Nephron progenitor cell (in vitro differentiated cells): ENCODE measurements at regions not wholly inside any gene's neighbourhood (a gene's known extent, or its start where the extent isn't known, plus 50 kb on each side); places are given as distances from the start of the nearest gene placed in this dataset.

ENCODE experiments used
- DNase-seq: peaks from one replicate; pipeline ENCODE4 v3.0.0; 2021
- H3K27ac Mint-ChIP-seq: 2 replicates; pipeline ENCODE4 v1.8.0; 2021; ENCODE audit warnings: mild to moderate bottlenecking, moderate library complexity, mixed read lengths
- H3K27me3 Mint-ChIP-seq: 2 replicates; pipeline ENCODE4 v1.8.0; 2021; ENCODE audit warnings: mild to moderate bottlenecking, low read depth, mixed read lengths; ENCODE audit not compliant: poor library complexity
- H3K36me3 Mint-ChIP-seq: 2 replicates; pipeline ENCODE4 v1.8.0; 2021; ENCODE audit warnings: low read depth, mixed read lengths
- H3K4me1 Mint-ChIP-seq: 2 replicates; pipeline ENCODE4 v1.8.0; 2021; ENCODE audit warnings: mixed read lengths
- H3K4me3 Mint-ChIP-seq: 2 replicates; pipeline ENCODE4 v1.8.0; 2021; ENCODE audit warnings: mild to moderate bottlenecking, moderate library complexity, mixed read lengths
- H3K9me3 Mint-ChIP-seq: 2 replicates; pipeline ENCODE4 v1.8.0; 2021; ENCODE audit warnings: mild to moderate bottlenecking, moderate library complexity, mixed read lengths
- CTCF ChIP-seq: fragments of 200-600 bp; sonication (generic); IDR thresholded peaks from 2 replicates; pipeline ENCODE4 v1.5.0; 2021; ENCODE audit warnings: antibody characterized with exemption

GRCh38 chr18:6626457-6626856 is 103.1 kb upstream of the ARHGAP28 start:
- H3K27ac Mint-ChIP-seq = peak overlapping the region; percentile 64
- DNase-seq = no peak
- peaks cover under 1% of the 10 kb centered on the region for H3K36me3 Mint-ChIP-seq
- no peak overlapping the region for H3K4me3 Mint-ChIP-seq
- H3K4me1 Mint-ChIP-seq = peaks cover 33% of the 10 kb centered on the region
- peaks cover 3% of the 10 kb centered on the region for H3K9me3 Mint-ChIP-seq
- no peaks in the 10 kb centered on the region for H3K27me3 Mint-ChIP-seq
- TF ChIP-seq CTCF = no peak

GRCh38 chr18:6627645-6628044 is 101.9 kb upstream of the ARHGAP28 start:
- peaks cover 15% of the 10 kb centered on the region for H3K9me3 Mint-ChIP-seq
- peaks cover 33% of the 10 kb centered on the region for H3K4me1 Mint-ChIP-seq
- H3K27me3 Mint-ChIP-seq = no peaks in the 10 kb centered on the region
- H3K4me3 Mint-ChIP-seq = no peak overlapping the region
- DNase-seq = no peak
- peaks cover 12% of the 10 kb centered on the region for H3K36me3 Mint-ChIP-seq
- no peak overlapping the region for H3K27ac Mint-ChIP-seq
- TF ChIP-seq CTCF = no peak

- Mint-ChIP-seq H3K27ac (peak overlapping the region; percentile 15), H3K4me1 (peaks cover 35% of the 10 kb centered on the region), H3K4me3 (no peak overlapping the region), H3K9me3 (peaks cover 15% of the 10 kb centered on the region), H3K36me3 (peaks cover 12% of the 10 kb centered on the region), H3K27me3 (no peaks in the 10 kb centered on the region)
- no peak for TF ChIP-seq CTCF
- no peak for DNase-seq
These were observed 101.3 kb upstream of the ARHGAP28 start for GRCh38 chr18:6628187-6628586.

- peaks cover 40% of the 10 kb centered on the region for H3K4me1 Mint-ChIP-seq
- no peaks in the 10 kb centered on the region for H3K27me3 Mint-ChIP-seq
- peaks cover 15% of the 10 kb centered on the region for H3K9me3 Mint-ChIP-seq
- no peak overlapping the region for H3K27ac Mint-ChIP-seq
- no peak for TF ChIP-seq CTCF
- peaks cover 12% of the 10 kb centered on the region for H3K36me3 Mint-ChIP-seq
- DNase-seq = no peak
- no peak overlapping the region for H3K4me3 Mint-ChIP-seq
These were observed 99.8 kb upstream of the ARHGAP28 start for GRCh38 chr18:6629635-6630140.

GRCh38 chr18:6633310-6633709 is 96.2 kb upstream of the ARHGAP28 start:
- no peak for DNase-seq
- Mint-ChIP-seq H3K4me1 (peaks cover 15% of the 10 kb centered on the region), H3K27me3 (peaks cover 4% of the 10 kb centered on the region), H3K36me3 (peaks cover 12% of the 10 kb centered on the region), H3K9me3 (peaks cover 15% of the 10 kb centered on the region), H3K4me3 (no peak overlapping the region), H3K27ac (no peak overlapping the region)
- no peak for TF ChIP-seq CTCF

- DNase-seq = no peak
- TF ChIP-seq CTCF = no peak
- peaks cover 4% of the 10 kb centered on the region for H3K27me3 Mint-ChIP-seq
- H3K9me3 Mint-ChIP-seq = peaks cover 15% of the 10 kb centered on the region
- H3K36me3 Mint-ChIP-seq = peaks cover 12% of the 10 kb centered on the region
- H3K27ac Mint-ChIP-seq = no peak overlapping the region
- H3K4me3 Mint-ChIP-seq = no peak overlapping the region
- peaks cover 11% of the 10 kb centered on the region for H3K4me1 Mint-ChIP-seq
These were observed 93.4 kb upstream of the ARHGAP28 start for GRCh38 chr18:6636091-6636490.
